Uterus (tissue), 3 donors: ENCODE measurements at regions not wholly inside any gene's neighbourhood (a gene's known extent, or its start where the extent isn't known, plus 50 kb on each side); places are given as distances from the start of the nearest gene placed in this dataset.

ENCODE experiments used
- DNase-seq, 2 donors: peaks; one replicate each; pipeline ENCODE4 v3.0.0-alpha.2; 2019 to 2020
- H3K27ac ChIP-seq, 2 donors: fragments of 200-600 bp; sonication (generic); 1 replicate in 1 of 2; 2 replicates in 1 of 2; pipeline ENCODE4 v1.5.1; 2016 to 2018
- H3K27me3 ChIP-seq, 2 donors: fragments of 200-600 bp; sonication (generic); one replicate each; pipeline ENCODE4 v1.5.1; 2018 to 2019; ENCODE audit warnings: control low read depth in 1 of 2
- H3K36me3 ChIP-seq, 2 donors: fragments of 200-600 bp; sonication (generic); one replicate each; pipeline ENCODE4 v1.5.1; 2019; ENCODE audit warnings: control low read depth in 1 of 2
- H3K4me1 ChIP-seq, 2 donors: fragments of 200-600 bp; sonication (generic); one replicate each; pipeline ENCODE4 v1.5.1; 2018 to 2019; ENCODE audit warnings: control low read depth in 1 of 2
- H3K4me3 ChIP-seq, 2 donors: fragments of 200-600 bp; sonication (generic); 1 replicate in 1 of 2; 2 replicates in 1 of 2; pipeline ENCODE4 v1.5.1; 2018 to 2019; ENCODE audit warnings: mild to moderate bottlenecking in 1 of 2
- H3K9me3 ChIP-seq, 2 donors: fragments of 200-600 bp; sonication (generic); one replicate each; pipeline ENCODE4 v1.5.1; 2019; ENCODE audit warnings: control low read depth in 1 of 2
- POLR2A ChIP-seq, 2 donors: fragments of 450-650 bp; IDR thresholded peaks; one replicate each; pipeline ENCODE4 v1.6.1; 2016; ENCODE audit warnings: antibody characterized with exemption in 2 of 2, mild to moderate bottlenecking in 1 of 2, moderate library complexity in 1 of 2
- intact Hi-C: fragments of 100-400 bp; cut with DNase I; formaldehyde crosslinking; loops from one replicate; pipeline ENCODE4 v1.15.1; 2023; ENCODE audit warnings: low total_unique reads
- TF ChIP-seq, protein P1 (sequence below), 4 experiments: fragments of 200-600 bp in 2 of 4; fragments of 450-650 bp in 2 of 4; sonication (generic) in 2 of 4; IDR thresholded peaks; one replicate each; pipeline ENCODE4 v1.5.1; 2016 to 2019; ENCODE audit warnings: antibody characterized with exemption in 4 of 4, mild to moderate bottlenecking in 2 of 4, moderate library complexity in 1 of 4
- donor health status: DM: yes; HTN: yes; CAD: no.

DNA sequence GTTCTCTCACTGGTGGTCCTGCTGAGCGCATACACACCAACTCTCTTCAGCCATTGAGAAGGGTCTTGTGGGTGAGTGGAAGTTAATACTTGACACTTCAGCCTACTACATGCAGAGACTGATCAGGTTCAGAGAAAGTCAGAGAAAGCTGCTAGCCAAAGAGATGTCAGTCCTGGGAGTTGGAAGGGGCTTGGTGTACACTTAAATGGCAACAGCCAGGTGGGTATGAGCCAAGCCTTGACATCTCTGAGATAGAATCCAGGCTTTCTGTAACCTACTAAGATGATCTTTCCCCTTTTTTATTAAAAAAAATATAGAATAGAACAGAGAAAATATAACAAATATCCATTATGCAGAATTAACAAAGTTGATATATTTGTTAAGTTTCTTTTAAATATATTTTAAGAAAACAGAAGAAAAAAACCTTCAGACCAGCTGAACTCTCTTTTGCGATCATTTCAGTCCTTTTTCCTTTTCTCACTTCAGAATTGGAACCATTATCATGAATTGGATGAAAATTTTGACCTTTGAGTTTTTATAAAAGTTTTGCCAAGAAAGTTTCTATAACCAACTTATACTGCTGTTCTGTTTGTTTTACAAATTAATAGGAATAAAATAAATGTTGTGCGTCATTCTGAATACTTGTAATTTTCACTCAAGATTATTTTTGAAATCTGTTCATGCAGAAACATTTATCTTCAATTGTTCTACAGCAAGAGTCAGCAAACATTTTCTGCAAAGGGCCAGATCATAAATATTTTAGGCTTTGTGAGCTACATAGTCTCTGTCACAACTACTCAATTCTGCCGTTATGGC lies 153.0 kb downstream of the RFC3 start:
- Histone ChIP-seq H3K4me3 (no peak overlapping the region), H3K27ac (no peak overlapping the region), H3K36me3 (no peaks in the 10 kb centered on the region), H3K9me3 (no peaks in the 10 kb centered on the region), H3K4me1 (no peaks in the 10 kb centered on the region), H3K27me3 (no peaks in the 10 kb centered on the region)
- DNase-seq: no peak
- intact Hi-C loops: no loop called here
- no peak for TF ChIP-seq POLR2A (IDR thresholded peaks at IDR 0.05)
- TF ChIP-seq, protein P1, sequence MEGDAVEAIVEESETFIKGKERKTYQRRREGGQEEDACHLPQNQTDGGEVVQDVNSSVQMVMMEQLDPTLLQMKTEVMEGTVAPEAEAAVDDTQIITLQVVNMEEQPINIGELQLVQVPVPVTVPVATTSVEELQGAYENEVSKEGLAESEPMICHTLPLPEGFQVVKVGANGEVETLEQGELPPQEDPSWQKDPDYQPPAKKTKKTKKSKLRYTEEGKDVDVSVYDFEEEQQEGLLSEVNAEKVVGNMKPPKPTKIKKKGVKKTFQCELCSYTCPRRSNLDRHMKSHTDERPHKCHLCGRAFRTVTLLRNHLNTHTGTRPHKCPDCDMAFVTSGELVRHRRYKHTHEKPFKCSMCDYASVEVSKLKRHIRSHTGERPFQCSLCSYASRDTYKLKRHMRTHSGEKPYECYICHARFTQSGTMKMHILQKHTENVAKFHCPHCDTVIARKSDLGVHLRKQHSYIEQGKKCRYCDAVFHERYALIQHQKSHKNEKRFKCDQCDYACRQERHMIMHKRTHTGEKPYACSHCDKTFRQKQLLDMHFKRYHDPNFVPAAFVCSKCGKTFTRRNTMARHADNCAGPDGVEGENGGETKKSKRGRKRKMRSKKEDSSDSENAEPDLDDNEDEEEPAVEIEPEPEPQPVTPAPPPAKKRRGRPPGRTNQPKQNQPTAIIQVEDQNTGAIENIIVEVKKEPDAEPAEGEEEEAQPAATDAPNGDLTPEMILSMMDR (IDR thresholded peaks at IDR 0.05): no peak

DNA sequence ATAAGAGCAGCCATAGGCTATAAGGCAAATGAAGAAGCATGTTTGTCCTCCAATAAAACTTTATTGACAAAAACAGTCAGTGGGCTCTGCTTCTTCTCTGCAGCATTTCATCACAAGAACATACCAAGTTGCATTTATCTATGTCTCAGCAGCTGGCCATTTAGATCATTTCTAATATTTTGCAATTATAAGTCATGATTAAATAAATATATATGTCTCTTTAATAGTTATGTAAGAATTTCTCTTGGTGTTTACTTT lies 153.5 kb downstream of the RFC3 start:
- Histone ChIP-seq H3K4me1 (no peaks in the 10 kb centered on the region), H3K27me3 (no peaks in the 10 kb centered on the region), H3K4me3 (no peak overlapping the region), H3K36me3 (no peaks in the 10 kb centered on the region), H3K9me3 (no peaks in the 10 kb centered on the region), H3K27ac (no peak overlapping the region)
- no peak for DNase-seq
- intact Hi-C loops: no loop called here
- TF ChIP-seq, protein P1 (IDR thresholded peaks at IDR 0.05): no peak
- TF ChIP-seq POLR2A (IDR thresholded peaks at IDR 0.05): no peak

DNA sequence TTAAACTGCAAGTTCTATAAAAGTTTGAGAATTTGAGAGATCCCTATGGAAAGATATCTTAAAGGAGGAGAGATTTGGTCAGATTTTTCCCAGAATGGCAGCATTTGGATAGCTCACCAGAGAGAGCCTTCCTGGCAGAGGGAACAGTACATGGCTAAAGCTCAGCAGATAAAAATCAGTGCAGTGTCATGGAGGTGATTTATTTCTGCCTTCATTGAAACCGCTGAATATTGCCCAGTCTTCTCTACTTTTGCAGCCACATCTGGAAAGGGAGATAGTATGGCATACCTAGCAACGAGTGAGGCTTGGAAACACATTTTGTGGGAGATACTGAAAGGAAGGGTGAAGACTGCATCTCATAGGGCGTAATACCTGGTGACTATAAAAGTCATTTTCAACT lies 155.2 kb downstream of the RFC3 start:
- intact Hi-C loops: no loop called here
- TF ChIP-seq POLR2A (IDR thresholded peaks at IDR 0.05): no peak
- TF ChIP-seq, protein P1 (IDR thresholded peaks at IDR 0.05): no peak
- no peaks in the 10 kb centered on the region for H3K4me1 ChIP-seq
- no peak overlapping the region for H3K4me3 ChIP-seq
- no peaks in the 10 kb centered on the region for H3K36me3 ChIP-seq
- no peaks in the 10 kb centered on the region for H3K9me3 ChIP-seq
- H3K27me3 ChIP-seq: no peaks in the 10 kb centered on the region
- no peak overlapping the region for H3K27ac ChIP-seq
- no peak for DNase-seq

DNA sequence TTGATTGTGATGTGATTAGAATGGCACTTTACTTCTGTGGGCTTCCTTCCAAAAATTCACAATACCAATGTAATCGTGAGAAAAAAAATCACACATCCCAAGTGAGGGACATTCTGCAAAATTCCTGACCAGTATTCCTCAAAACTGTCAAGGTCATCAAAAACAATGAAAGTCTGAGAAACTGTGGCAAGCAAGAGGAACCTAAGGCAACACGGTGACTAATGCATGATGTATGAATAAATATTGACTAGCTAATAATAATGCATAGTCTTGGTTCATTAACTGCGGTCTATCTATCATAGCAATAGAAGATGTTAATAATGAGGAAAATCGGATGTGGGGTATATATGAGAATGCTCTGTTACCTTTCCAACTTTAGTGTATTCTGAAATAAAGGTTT lies 159.0 kb downstream of the RFC3 start:
- H3K36me3 ChIP-seq: no peaks in the 10 kb centered on the region
- H3K4me1 ChIP-seq: no peaks in the 10 kb centered on the region
- H3K27ac ChIP-seq: no peak overlapping the region
- TF ChIP-seq POLR2A (IDR thresholded peaks at IDR 0.05): no peak
- TF ChIP-seq, protein P1 (IDR thresholded peaks at IDR 0.05): no peak
- DNase-seq: no peak
- intact Hi-C loops: no loop called here
- no peaks in the 10 kb centered on the region for H3K27me3 ChIP-seq
- H3K9me3 ChIP-seq: no peaks in the 10 kb centered on the region
- no peak overlapping the region for H3K4me3 ChIP-seq

DNA sequence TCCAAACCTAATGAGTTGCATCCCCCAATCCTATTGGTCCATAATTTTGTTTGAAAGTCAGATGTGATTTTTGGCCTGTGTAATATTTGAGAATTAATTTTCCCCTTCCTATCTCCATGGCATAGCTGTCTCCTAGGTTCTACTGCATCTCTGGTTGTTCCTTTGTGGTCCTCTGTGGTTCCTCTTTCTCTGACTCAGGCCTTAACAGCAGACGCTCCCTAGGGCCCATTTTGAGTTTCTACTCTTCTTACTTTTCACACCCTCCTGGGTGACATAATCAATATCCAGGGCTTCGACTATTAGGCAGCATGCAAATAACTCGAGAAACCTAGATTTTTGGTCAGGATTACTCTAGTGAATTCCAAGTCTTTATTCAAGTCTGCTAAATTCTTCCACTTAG lies 160.7 kb downstream of the RFC3 start:
- Histone ChIP-seq H3K4me1 (no peaks in the 10 kb centered on the region), H3K27ac (no peak overlapping the region), H3K27me3 (no peaks in the 10 kb centered on the region), H3K4me3 (no peak overlapping the region), H3K36me3 (no peaks in the 10 kb centered on the region), H3K9me3 (no peaks in the 10 kb centered on the region)
- DNase-seq: no peak
- TF ChIP-seq POLR2A (IDR thresholded peaks at IDR 0.05): no peak
- TF ChIP-seq, protein P1 (IDR thresholded peaks at IDR 0.05): no peak
- intact Hi-C loops: no loop called here
